RWPE2 (cell line): ENCODE measurements at regions not wholly inside any gene's neighbourhood (a gene's known extent, or its start where the extent isn't known, plus 50 kb on each side); places are given as distances from the start of the nearest gene placed in this dataset.

Experiments
- ATAC-seq: fragments of 200-7000 bp; cut with Tn5 transposase; 3 replicates; pipeline ENCODE4 v1.9.1; 2021; ENCODE audit warnings: low read depth
- DNase-seq: peaks from one replicate; pipeline ENCODE4 v3.0.0-alpha.2; 2020; ENCODE audit warnings: low spot score
- H3K27ac ChIP-seq: fragments of 450-650 bp; 2 replicates; pipeline ENCODE4 v1.5.1; 2017; ENCODE audit warnings: mild to moderate bottlenecking; ENCODE audit not compliant: poor library complexity, severe bottlenecking
- H3K27me3 ChIP-seq: fragments of 250-450 bp; sonication (Bioruptor Pico); 2 replicates; pipeline ENCODE4 v1.5.1; 2021; ENCODE audit warnings: mild to moderate bottlenecking, moderate library complexity; ENCODE audit not compliant: insufficient read depth, poor library complexity, severe bottlenecking
- H3K36me3 ChIP-seq: fragments of 250-450 bp; sonication (Bioruptor Pico); 2 replicates; pipeline ENCODE4 v1.5.1; 2020; ENCODE audit warnings: low read depth, mild to moderate bottlenecking, moderate library complexity
- H3K4me1 ChIP-seq: fragments of 250-450 bp; sonication (Bioruptor Pico); 2 replicates; pipeline ENCODE4 v1.5.1; 2021; ENCODE audit warnings: mild to moderate bottlenecking, moderate library complexity; ENCODE audit not compliant: insufficient read depth, poor library complexity, severe bottlenecking
- H3K4me3 ChIP-seq: fragments of 250-450 bp; sonication (Bioruptor Pico); 2 replicates; pipeline ENCODE4 v1.5.1; 2021; ENCODE audit warnings: mild to moderate bottlenecking, moderate library complexity; ENCODE audit not compliant: severe bottlenecking
- H3K9me3 ChIP-seq: fragments of 250-450 bp; sonication (Bioruptor Pico); 2 replicates; pipeline ENCODE4 v1.5.1; 2021; ENCODE audit warnings: mild to moderate bottlenecking, moderate library complexity; ENCODE audit not compliant: severe bottlenecking
- CTCF ChIP-seq: fragments of 450-650 bp; IDR thresholded peaks from one replicate; pipeline ENCODE4 v1.5.1; 2017; ENCODE audit warnings: mild to moderate bottlenecking, moderate library complexity; ENCODE audit not compliant: poor library complexity, severe bottlenecking

GRCh38 chr13:50348371-50348770 lies 333.1 kb downstream of the KCNRG start:
- Histone ChIP-seq H3K4me1 (no peaks in the 10 kb centered on the region), H3K27ac (no peak overlapping the region), H3K36me3 (no peaks in the 10 kb centered on the region), H3K4me3 (no peak overlapping the region), H3K9me3 (no peaks in the 10 kb centered on the region), H3K27me3 (no peaks in the 10 kb centered on the region)
- TF ChIP-seq CTCF: no peak
- DNase-seq: no peak
- ATAC-seq: no peak

- no peak for TF ChIP-seq CTCF
- DNase-seq (no peak), ATAC-seq (no peak)
- no peaks in the 10 kb centered on the region for H3K9me3 ChIP-seq
- H3K36me3 ChIP-seq: no peaks in the 10 kb centered on the region
- no peaks in the 10 kb centered on the region for H3K4me1 ChIP-seq
- H3K27ac ChIP-seq: no peak overlapping the region
- no peak overlapping the region for H3K4me3 ChIP-seq
- H3K27me3 ChIP-seq: no peaks in the 10 kb centered on the region
Observed at GRCh38 chr13:50352720-50353480, 337.7 kb downstream of the KCNRG start.

- no peaks in the 10 kb centered on the region for H3K9me3 ChIP-seq
- no peak for TF ChIP-seq CTCF
- no peaks in the 10 kb centered on the region for H3K27me3 ChIP-seq
- H3K4me1 ChIP-seq: no peaks in the 10 kb centered on the region
- H3K27ac ChIP-seq: no peak overlapping the region
- no peak for DNase-seq
- H3K4me3 ChIP-seq: no peak overlapping the region
- no peaks in the 10 kb centered on the region for H3K36me3 ChIP-seq
- peak; percentile 36; the same call in 2 of the 3 replicates for ATAC-seq
Observed at GRCh38 chr13:50353651-50354415, 338.6 kb downstream of the KCNRG start.

- Histone ChIP-seq H3K36me3 (no peaks in the 10 kb centered on the region), H3K27ac (no peak overlapping the region), H3K9me3 (no peaks in the 10 kb centered on the region), H3K4me1 (no peaks in the 10 kb centered on the region), H3K27me3 (no peaks in the 10 kb centered on the region), H3K4me3 (no peak overlapping the region)
- no peak for ATAC-seq
- no peak for TF ChIP-seq CTCF
- no peak for DNase-seq
Observed at GRCh38 chr13:50355797-50356196, 340.6 kb downstream of the KCNRG start.

GRCh38 chr13:50357136-50357535 lies 341.9 kb downstream of the KCNRG start:
- Histone ChIP-seq H3K27me3 (no peaks in the 10 kb centered on the region), H3K9me3 (no peaks in the 10 kb centered on the region), H3K36me3 (no peaks in the 10 kb centered on the region), H3K4me3 (no peak overlapping the region), H3K4me1 (no peaks in the 10 kb centered on the region), H3K27ac (no peak overlapping the region)
- DNase-seq: no peak
- TF ChIP-seq CTCF: no peak
- no peak for ATAC-seq
